HCT116 (cell line): ENCODE measurements at regions not wholly inside any gene's neighbourhood (a gene's known extent, or its start where the extent isn't known, plus 50 kb on each side); places are given as distances from the start of the nearest gene placed in this dataset.

Experiments used
- ATAC-seq: fragments of 200-7000 bp; cut with Tn5 transposase; 2 replicates; pipeline ENCODE4 v1.9.1; 2020; ENCODE audit warnings: mild to moderate bottlenecking, moderate library complexity
- BruUV-seq: library from RNA; stranded (reverse); fragments of 400-500 nt; replicated peaks from 2 replicates; lab custom pipeline; 2021; lab: Mats Ljungman, UMichigan
- CTCF ChIA-PET: fragments of 300-600 bp; sonication (Branson Sonifier 250); formaldehyde crosslinking; loops from one replicate; lab custom pipeline; 2021; ENCODE audit warnings: antibody characterized with exemption; lab: Charles Lee
- POLR2A ChIA-PET: fragments of 300-600, 350-600 bp; sonication (Branson Sonifier 250); formaldehyde crosslinking; loops from one replicate; lab custom pipeline; 2021; ENCODE audit warnings: antibody characterized with exemption; lab: Charles Lee
- RAD21 ChIA-PET, 2 experiments: fragments of 300-600 bp; sonication (Branson Sonifier 250); formaldehyde crosslinking; loops; one replicate each; lab custom pipeline; 2023; ENCODE audit warnings: low total read pairs in 2 of 2; ENCODE audit not compliant: uncharacterized antibody in 2 of 2, unreplicated experiment in 2 of 2, low non-redundant PET in 1 of 2; lab: Charles Lee
- DNase-seq: peaks from one replicate; pipeline ENCODE4 v3.0.0-alpha.2; 2010; ENCODE audit warnings: low read depth, low spot score
- H2AFZ ChIP-seq: fragments of 200-600 bp; shearing (Covaris generic), sonication (generic); 2 replicates; pipeline ENCODE4 v1.6.1; 2017; ENCODE audit warnings: low read depth, mixed run types, mixed read lengths, antibody characterized with exemption, low read length; ENCODE audit not compliant: poor library complexity, severe bottlenecking
- H3K27ac ChIP-seq: 2 replicates; pipeline ENCODE4 v1.5.1; 2012; ENCODE audit warnings: low read depth, low read length
- H3K27me3 ChIP-seq: fragments of 200-600 bp; sonication (generic); 2 replicates; pipeline ENCODE4 v1.6.1; 2016; ENCODE audit warnings: mixed run types, low read length, mixed read lengths; ENCODE audit not compliant: insufficient read depth
- H3K36me3 ChIP-seq, 2 experiments: fragments of 200-500 bp in 1 of 2; fragments of 200-600 bp in 1 of 2; sonication (Bioruptor generic) in 1 of 2; sonication (generic) in 1 of 2; 2 replicates each; pipeline versions ENCODE4 v1.5.1 to v1.6.1; 2014 to 2016; ENCODE audit warnings: low read length in 2 of 2, inconsistent platforms in 1 of 2, mixed read lengths in 1 of 2, mixed run types in 1 of 2; ENCODE audit not compliant: insufficient read depth in 2 of 2, control insufficient read depth in 1 of 2
- H3K4me1 ChIP-seq, 2 experiments: fragments of 200-600 bp in 1 of 2; sonication (generic) in 1 of 2; 2 replicates each; pipeline versions ENCODE4 v1.5.1 to v1.6.1; 2012 to 2017; ENCODE audit warnings: low read length in 2 of 2, inconsistent platforms in 1 of 2, mild to moderate bottlenecking in 1 of 2, mixed read lengths in 1 of 2, mixed run types in 1 of 2, moderate library complexity in 1 of 2; ENCODE audit not compliant: insufficient read depth in 2 of 2, control insufficient read depth in 1 of 2
- H3K4me2 ChIP-seq: fragments of 200-600 bp; sonication (generic); 2 replicates; pipeline ENCODE4 v1.6.1; 2017; ENCODE audit warnings: mixed run types, low read length, mixed read lengths
- H3K4me3 ChIP-seq, 2 experiments: fragments of 200-600 bp in 1 of 2; sonication (generic) in 1 of 2; replicated peaks in 1 of 2; 2 replicates each; pipeline ENCODE4 v1.5.1; 2011 to 2016; ENCODE audit warnings: low read length in 2 of 2, control low read depth in 1 of 2, low read depth in 1 of 2, mild to moderate bottlenecking in 1 of 2, mixed read lengths in 1 of 2, mixed run types in 1 of 2
- H3K79me2 ChIP-seq: fragments of 200-600 bp; sonication (generic); 2 replicates; pipeline ENCODE4 v1.6.1; 2017; ENCODE audit warnings: mild to moderate bottlenecking, mixed run types, low read length, moderate library complexity, mixed read lengths; ENCODE audit not compliant: insufficient read depth
- H3K9ac ChIP-seq: fragments of 200-600 bp; sonication (generic); 2 replicates; pipeline ENCODE4 v1.6.1; 2016; ENCODE audit warnings: low read length, mixed read lengths
- H3K9me2 ChIP-seq: fragments of 200-600 bp; sonication (generic), shearing (Covaris generic); 2 replicates; pipeline ENCODE4 v1.6.1; 2017; ENCODE audit warnings: mixed run types, mild to moderate bottlenecking, moderate library complexity; ENCODE audit not compliant: insufficient read depth
- H3K9me3 ChIP-seq, 2 experiments: fragments of 200-500 bp in 1 of 2; fragments of 200-600 bp in 1 of 2; sonication (Bioruptor generic) in 1 of 2; sonication (generic) in 1 of 2; 2 replicates each; pipeline ENCODE4 v1.6.1; 2014 to 2017; ENCODE audit warnings: low read length in 2 of 2, mixed read lengths in 2 of 2, inconsistent platforms in 1 of 2, low read depth in 1 of 2, mild to moderate bottlenecking in 1 of 2, mixed run types in 1 of 2, moderate library complexity in 1 of 2; ENCODE audit not compliant: control insufficient read depth in 1 of 2, insufficient read depth in 1 of 2
- H4K20me1 ChIP-seq: fragments of 200-600 bp; sonication (generic), shearing (Covaris generic); 2 replicates; pipeline ENCODE4 v1.6.1; 2017; ENCODE audit warnings: mixed run types, mild to moderate bottlenecking, moderate library complexity; ENCODE audit not compliant: insufficient read depth
- CBX3 ChIP-seq: IDR thresholded peaks from 2 replicates; pipeline ENCODE4 v1.6.1; 2012; ENCODE audit warnings: low read depth
- CEBPB ChIP-seq: IDR thresholded peaks from 2 replicates; pipeline ENCODE4 v1.6.1; 2012; ENCODE audit warnings: low read depth
- CTCF ChIP-seq, 3 experiments: fragments of 200-600 bp in 1 of 3; sonication (generic) in 1 of 3; IDR thresholded peaks in 2 of 3; conservative IDR thresholded peaks in 1 of 3; 2 replicates each; pipeline ENCODE4 v1.5.1; 2012 to 2017; ENCODE audit warnings: low read depth in 2 of 3, low read length in 2 of 3, antibody characterized with exemption in 1 of 3, borderline replicate concordance in 1 of 3, control low read depth in 1 of 3, mild to moderate bottlenecking in 1 of 3, mixed read lengths in 1 of 3, mixed run types in 1 of 3, moderate library complexity in 1 of 3; ENCODE audit not compliant: insufficient read depth in 1 of 3
- EGR1 ChIP-seq: IDR thresholded peaks from 2 replicates; pipeline ENCODE4 v1.6.1; 2012; ENCODE audit warnings: low read depth
- ELF1 ChIP-seq: IDR thresholded peaks from 2 replicates; pipeline ENCODE4 v1.6.1; 2012; ENCODE audit warnings: low read depth, borderline replicate concordance
- EZH2 ChIP-seq: fragments of 200-600 bp; sonication (generic); IDR thresholded peaks from 2 replicates; pipeline ENCODE4 v1.6.1; 2017; ENCODE audit warnings: antibody characterized with exemption, mixed run types
- EZH2phosphoT487 ChIP-seq: fragments of 200-600 bp; IDR thresholded peaks from 2 replicates; pipeline ENCODE4 v1.6.1; 2018; ENCODE audit warnings: antibody characterized with exemption, borderline replicate concordance
- FOSL1 ChIP-seq: IDR thresholded peaks from 2 replicates; pipeline ENCODE4 v1.6.1; 2012; ENCODE audit warnings: low read depth
- JUND ChIP-seq: IDR thresholded peaks from 2 replicates; pipeline ENCODE4 v1.6.1; 2012
- POLR2AphosphoS5 ChIP-seq: IDR thresholded peaks from 2 replicates; pipeline ENCODE4 v1.6.1; 2011; ENCODE audit warnings: mild to moderate bottlenecking, low read depth, low read length, moderate library complexity
- SIN3A ChIP-seq: IDR thresholded peaks from 2 replicates; pipeline ENCODE4 v1.6.1; 2012; ENCODE audit warnings: low read depth
- TCF7L2 ChIP-seq: IDR thresholded peaks from 2 replicates; pipeline ENCODE4 v1.7.0; 2011; ENCODE audit warnings: borderline replicate concordance, inconsistent platforms; ENCODE audit not compliant: insufficient read depth, insufficient read length; ENCODE audit errors: extremely low read depth
- YY1 ChIP-seq: IDR thresholded peaks from 2 replicates; pipeline ENCODE4 v1.6.1; 2011; ENCODE audit warnings: low read length, low read depth, moderate library complexity, mild to moderate bottlenecking; ENCODE audit not compliant: insufficient replicate concordance; ENCODE audit errors: extremely low read depth
- ZFX ChIP-seq: fragments of 450-650 bp; IDR thresholded peaks from 2 replicates; pipeline ENCODE4 v1.6.1; 2017
- ZNF274 ChIP-seq: fragments of 200-500 bp; sonication (Bioruptor generic); IDR thresholded peaks from 2 replicates; pipeline ENCODE4 v1.6.1; 2014; ENCODE audit warnings: mild to moderate bottlenecking, low read depth, low read length, inconsistent platforms
- intact Hi-C: fragments of 100-400 bp; cut with micrococcal nuclease; formaldehyde crosslinking; loops from 2 replicates; pipeline ENCODE4 v1.10.0; 2022
- TF ChIP-seq, protein P1 (sequence below): IDR thresholded peaks from 2 replicates; pipeline ENCODE4 v1.6.1; 2012

DNA sequence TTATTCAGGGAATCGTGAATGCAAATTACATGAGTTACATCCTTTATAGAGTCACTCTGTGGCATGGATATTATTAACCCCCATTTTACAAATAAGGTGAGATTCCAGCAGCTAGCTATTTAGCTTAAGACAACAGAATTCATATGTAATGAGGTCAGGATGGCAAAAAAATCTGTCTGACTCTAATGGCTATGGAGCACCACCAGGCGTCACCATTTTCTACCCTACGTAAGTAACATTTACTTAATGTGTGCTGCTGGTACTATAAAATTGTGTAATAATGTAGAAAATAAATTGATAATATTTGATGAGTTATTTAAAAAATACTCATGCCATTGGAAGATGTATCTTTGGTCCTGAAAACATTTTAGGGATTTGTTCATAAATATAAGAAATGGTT lies 2040.1 kb upstream of the LRRTM1 start:
- no peaks in the 10 kb centered on the region for H3K79me2 ChIP-seq
- H3K9me2 ChIP-seq: no peaks in the 10 kb centered on the region
- no peak overlapping the region for H2AFZ ChIP-seq
- no peaks in the 10 kb centered on the region for H3K27me3 ChIP-seq
- TF ChIP-seq CBX3: no peak
- TF ChIP-seq CEBPB: no peak
- TF ChIP-seq TCF7L2: no peak
- no peak for TF ChIP-seq EZH2
- no peak for TF ChIP-seq ZFX
- TF ChIP-seq EZH2phosphoT487: no peak
- no peak for TF ChIP-seq SIN3A
- TF ChIP-seq JUND: no peak
- no peak for TF ChIP-seq POLR2AphosphoS5
- no peak for TF ChIP-seq YY1
- no peak for TF ChIP-seq ZNF274
- TF ChIP-seq, protein P1, sequence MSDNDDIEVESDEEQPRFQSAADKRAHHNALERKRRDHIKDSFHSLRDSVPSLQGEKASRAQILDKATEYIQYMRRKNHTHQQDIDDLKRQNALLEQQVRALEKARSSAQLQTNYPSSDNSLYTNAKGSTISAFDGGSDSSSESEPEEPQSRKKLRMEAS: no peak
- TF ChIP-seq EGR1: no peak
- TF ChIP-seq FOSL1: no peak
- no peak for TF ChIP-seq CTCF (IDR thresholded peaks at IDR 0.05 in 2 of 3, conservative IDR thresholded peaks at IDR 0.05 in 1 of 3; ENCODE audit: borderline replicate concordance in 1 of 3, insufficient read depth in 1 of 3, low read depth in 2 of 3, low read length in 2 of 3)
- TF ChIP-seq ELF1: no peak
- no TSS peak for BruUV-seq
- no peaks in the 10 kb centered on the region for H4K20me1 ChIP-seq
- intact Hi-C loops: no loop called here
- no peak overlapping the region for H3K9ac ChIP-seq
- CTCF ChIA-PET: no interaction called here
- no peaks in the 10 kb centered on the region for H3K4me1 ChIP-seq
- H3K36me3 ChIP-seq: no peaks in the 10 kb centered on the region
- H3K4me2 ChIP-seq: no peak overlapping the region
- H3K27ac ChIP-seq: no peak overlapping the region
- POLR2A ChIA-PET: no interaction called here
- H3K9me3 ChIP-seq: no peaks in the 10 kb centered on the region
- DNase-seq (no peak), ATAC-seq (no peak)
- H3K4me3 ChIP-seq: no peak overlapping the region
- RAD21 ChIA-PET: no interaction called here
